ENCODE measurements at regions not wholly inside any gene's neighbourhood (a gene's known extent, or its start where the extent isn't known, plus 50 kb on each side); places are given as distances from the start of the nearest gene placed in this dataset.
"Not testable (repeated sequence)": the region's sequence is repeated elsewhere in the genome, so short reads cannot be mapped to it uniquely, and the experiment has no call there.

GRCh38 chr2:215861607-215862350 lies 151.6 kb downstream of the MREG start:
- no peak for DNase-seq

GRCh38 chr2:215856080-215856479 lies 157.3 kb downstream of the MREG start:
- no peak for DNase-seq

- not testable (repeated sequence) for DNase-seq
These were observed 158.0 kb downstream of the MREG start for GRCh38 chr2:215855308-215855707.

- DNase-seq: no peak
These were observed 159.3 kb downstream of the MREG start for GRCh38 chr2:215854008-215854407.

- DNase-seq: no peak
These were observed 161.7 kb downstream of the MREG start for GRCh38 chr2:215851696-215852095.

GRCh38 chr2:215851082-215851481 lies 162.3 kb downstream of the MREG start:
- no peak for DNase-seq

GRCh38 chr2:215850380-215850779 lies 163.0 kb downstream of the MREG start:
- DNase-seq: no peak

GRCh38 chr2:215849771-215850170 lies 163.6 kb downstream of the MREG start:
- no peak for DNase-seq

GRCh38 chr2:215848698-215849097 lies 164.7 kb downstream of the MREG start:
- DNase-seq: no peak

GRCh38 chr2:215848146-215848545 lies 165.2 kb downstream of the MREG start:
- DNase-seq: no peak

GRCh38 chr2:215847718-215848117 lies 165.6 kb downstream of the MREG start:
- no peak for DNase-seq

GRCh38 chr2:215847056-215847455 lies 166.3 kb downstream of the MREG start:
- no peak for DNase-seq

- no peak for DNase-seq
These were observed 167.3 kb downstream of the MREG start for GRCh38 chr2:215845839-215846586.

- DNase-seq: no peak
These were observed 169.8 kb downstream of the MREG start for GRCh38 chr2:215843579-215843978.

- no peak for DNase-seq
These were observed 172.1 kb downstream of the MREG start for GRCh38 chr2:215841175-215841816.

- no peak for DNase-seq
These were observed 173.5 kb downstream of the MREG start for GRCh38 chr2:215839816-215840215.

GRCh38 chr2:215839309-215839708 lies 174.0 kb downstream of the MREG start:
- no peak for DNase-seq

GRCh38 chr2:215836881-215837280 lies 176.5 kb downstream of the MREG start:
- DNase-seq: no peak

- no peak for DNase-seq
These were observed 177.7 kb downstream of the MREG start for GRCh38 chr2:215835657-215836056.

- DNase-seq: no peak
These were observed 178.1 kb downstream of the MREG start for GRCh38 chr2:215835231-215835630.

GRCh38 chr2:215833531-215834162 lies 179.7 kb downstream of the MREG start:
- peak; percentile 88 for DNase-seq

- DNase-seq: no peak
These were observed 180.6 kb downstream of the MREG start for GRCh38 chr2:215832791-215833190.

- no peak for DNase-seq
These were observed 181.9 kb downstream of the MREG start for GRCh38 chr2:215831296-215831913.

Measured in NCI-H510A treated with DMSO at 0.1 percent for 48 hours (cell line).